GM12875 (cell line): ENCODE measurements at regions not wholly inside any gene's neighbourhood (a gene's known extent, or its start where the extent isn't known, plus 50 kb on each side); places are given as distances from the start of the nearest gene placed in this dataset.

Source experiments
- H3K4me3 ChIP-seq: one replicate; pipeline ENCODE4 v1.5.1; 2011; ENCODE audit warnings: low read depth, low read length, control low read depth
- TF ChIP-seq, protein P1 (sequence below): IDR thresholded peaks from 2 replicates; pipeline ENCODE4 v1.5.1; 2011; ENCODE audit warnings: low read depth, mild to moderate bottlenecking, control low read depth, inconsistent platforms, low read length, moderate library complexity, borderline replicate concordance; ENCODE audit not compliant: insufficient read depth

DNA sequence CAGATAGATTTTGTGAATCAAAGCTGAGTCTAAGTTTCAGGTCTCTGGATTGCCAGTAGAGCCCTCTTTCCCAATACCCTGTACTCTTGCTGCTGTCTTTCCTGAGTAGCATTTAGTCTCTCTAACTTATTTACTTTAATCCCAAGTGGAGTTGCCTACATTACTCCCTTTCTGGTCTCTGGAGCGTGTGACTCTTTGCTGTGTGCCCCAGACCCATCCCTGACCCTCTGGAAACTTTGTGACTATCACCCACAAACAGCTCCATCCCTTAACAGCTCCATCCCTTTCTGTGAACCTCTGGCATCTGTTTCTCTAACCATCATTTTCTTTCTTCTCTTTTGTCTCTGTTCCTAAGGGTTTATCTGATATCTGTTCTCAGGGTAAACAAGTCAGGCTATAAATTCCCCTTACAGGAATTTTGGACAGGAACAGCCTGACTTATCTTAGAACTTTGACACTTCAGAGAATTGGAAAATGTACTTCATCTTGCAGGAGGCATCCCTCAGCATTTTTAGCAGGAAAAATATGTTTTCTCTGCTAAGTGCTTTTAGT lies 1167.1 kb upstream of the SEMA6A start:
- TF ChIP-seq, protein P1, sequence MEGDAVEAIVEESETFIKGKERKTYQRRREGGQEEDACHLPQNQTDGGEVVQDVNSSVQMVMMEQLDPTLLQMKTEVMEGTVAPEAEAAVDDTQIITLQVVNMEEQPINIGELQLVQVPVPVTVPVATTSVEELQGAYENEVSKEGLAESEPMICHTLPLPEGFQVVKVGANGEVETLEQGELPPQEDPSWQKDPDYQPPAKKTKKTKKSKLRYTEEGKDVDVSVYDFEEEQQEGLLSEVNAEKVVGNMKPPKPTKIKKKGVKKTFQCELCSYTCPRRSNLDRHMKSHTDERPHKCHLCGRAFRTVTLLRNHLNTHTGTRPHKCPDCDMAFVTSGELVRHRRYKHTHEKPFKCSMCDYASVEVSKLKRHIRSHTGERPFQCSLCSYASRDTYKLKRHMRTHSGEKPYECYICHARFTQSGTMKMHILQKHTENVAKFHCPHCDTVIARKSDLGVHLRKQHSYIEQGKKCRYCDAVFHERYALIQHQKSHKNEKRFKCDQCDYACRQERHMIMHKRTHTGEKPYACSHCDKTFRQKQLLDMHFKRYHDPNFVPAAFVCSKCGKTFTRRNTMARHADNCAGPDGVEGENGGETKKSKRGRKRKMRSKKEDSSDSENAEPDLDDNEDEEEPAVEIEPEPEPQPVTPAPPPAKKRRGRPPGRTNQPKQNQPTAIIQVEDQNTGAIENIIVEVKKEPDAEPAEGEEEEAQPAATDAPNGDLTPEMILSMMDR: no peak
- H3K4me3 ChIP-seq: no peak overlapping the region

DNA sequence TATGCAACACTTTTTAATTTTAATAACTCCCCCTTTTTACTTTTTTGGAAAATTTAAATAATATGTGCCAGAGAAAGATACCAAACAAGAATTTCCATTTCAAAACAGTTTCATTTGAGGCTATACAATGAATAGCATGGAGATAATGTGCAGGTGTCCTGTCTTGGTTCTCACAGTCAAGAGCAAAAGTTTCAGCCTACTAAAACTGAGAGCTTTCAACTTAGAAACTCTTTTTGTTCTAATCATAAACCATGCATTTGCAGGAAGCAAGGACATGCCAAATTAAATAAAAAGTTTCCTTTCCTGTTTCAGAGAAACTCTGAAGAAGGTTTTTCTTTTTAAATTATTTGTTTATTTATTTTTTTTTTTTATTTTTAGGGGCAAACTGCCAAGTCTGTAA lies 1165.6 kb upstream of the SEMA6A start:
- H3K4me3 ChIP-seq: no peak overlapping the region
- TF ChIP-seq, protein P1: no peak

DNA sequence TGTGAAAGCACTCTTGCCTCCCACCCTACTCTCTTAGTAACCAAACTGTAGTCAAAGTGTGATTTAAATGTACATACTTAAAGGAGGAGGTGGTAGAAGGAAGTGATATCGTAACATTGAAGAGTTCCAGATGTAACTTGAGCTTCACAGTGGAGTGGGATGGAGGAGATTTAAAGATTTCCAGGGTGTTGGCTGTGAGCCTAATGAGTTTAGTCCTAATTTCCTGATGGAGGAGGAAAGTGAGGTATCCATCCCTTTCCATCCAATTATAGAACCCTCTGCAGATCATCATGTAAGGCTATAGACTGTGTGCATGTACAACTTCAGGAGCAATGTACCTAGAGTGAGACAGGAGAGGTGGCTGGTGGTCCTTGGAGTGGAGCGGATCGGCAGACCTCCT lies 1163.9 kb upstream of the SEMA6A start:
- TF ChIP-seq, protein P1: no peak
- H3K4me3 ChIP-seq: no peak overlapping the region

DNA sequence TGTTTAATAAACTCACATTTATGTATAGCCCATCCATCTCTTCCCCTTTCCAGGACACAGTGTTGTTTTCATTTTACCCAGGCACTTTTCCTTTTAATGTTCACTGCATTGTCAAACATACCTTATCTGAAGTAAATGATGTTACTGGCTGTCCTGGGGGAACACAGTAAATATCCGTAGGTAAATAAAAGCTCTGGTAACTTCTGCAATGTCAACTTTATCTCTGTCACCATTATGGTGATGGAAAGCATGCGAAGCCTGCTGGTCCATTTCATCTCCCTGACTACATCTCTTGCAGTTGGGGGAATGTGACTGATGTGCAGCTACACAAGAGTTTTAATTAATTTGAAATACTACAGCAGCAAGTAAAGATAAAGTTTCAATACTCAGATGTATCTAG lies 1162.1 kb upstream of the SEMA6A start:
- H3K4me3 ChIP-seq: no peak overlapping the region
- TF ChIP-seq, protein P1: no peak

GRCh38 chr5:117734056-117734455 lies 1159.4 kb upstream of the SEMA6A start:
- H3K4me3 ChIP-seq: no peak overlapping the region
- TF ChIP-seq, protein P1: no peak

- no peak overlapping the region for H3K4me3 ChIP-seq
- TF ChIP-seq, protein P1: no peak
These were observed 1158.4 kb upstream of the SEMA6A start for GRCh38 chr5:117733051-117733450.

DNA sequence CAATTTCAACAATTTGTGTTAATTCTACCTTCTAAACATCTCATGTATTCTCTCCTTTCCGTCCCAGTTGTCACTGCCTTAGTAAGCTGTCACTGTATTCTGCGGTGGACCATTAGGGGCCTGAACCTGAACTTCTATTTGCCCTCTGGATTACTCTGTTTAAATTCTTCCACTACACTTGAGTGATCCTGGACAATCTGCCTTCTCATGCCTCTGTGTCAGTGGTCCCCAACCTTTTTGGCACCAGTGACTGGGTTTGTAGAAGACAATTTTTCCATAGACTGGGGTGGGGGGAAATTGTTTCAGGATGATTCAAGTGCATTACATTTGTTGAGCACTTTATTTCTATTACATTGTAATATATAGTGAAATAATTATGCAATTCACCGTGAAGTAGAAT lies 1157.6 kb upstream of the SEMA6A start:
- H3K4me3 ChIP-seq: no peak overlapping the region
- TF ChIP-seq, protein P1: no peak
